Tibial nerve (tissue), 3 donors: ENCODE measurements at regions not wholly inside any gene's neighbourhood (a gene's known extent, or its start where the extent isn't known, plus 50 kb on each side); places are given as distances from the start of the nearest gene placed in this dataset.

Experiments used
- POLR2A ChIP-seq, 2 donors: fragments of 450-650 bp; IDR thresholded peaks; one replicate each; pipeline ENCODE4 v1.6.1; 2017; ENCODE audit warnings: antibody characterized with exemption in 2 of 2, mild to moderate bottlenecking in 2 of 2, moderate library complexity in 2 of 2
- TF ChIP-seq, protein P1 (sequence below), 5 experiments: fragments of 200-600 bp in 3 of 5; fragments of 450-650 bp in 2 of 5; sonication (generic) in 3 of 5; IDR thresholded peaks; one replicate each; pipeline ENCODE4 v1.5.1; 2016 to 2019; ENCODE audit warnings: antibody characterized with exemption in 5 of 5, mild to moderate bottlenecking in 3 of 5, moderate library complexity in 2 of 5

GRCh38 chr3:135837977-135838631 is 127.4 kb upstream of the PPP2R3A start:
- TF ChIP-seq, protein P1, sequence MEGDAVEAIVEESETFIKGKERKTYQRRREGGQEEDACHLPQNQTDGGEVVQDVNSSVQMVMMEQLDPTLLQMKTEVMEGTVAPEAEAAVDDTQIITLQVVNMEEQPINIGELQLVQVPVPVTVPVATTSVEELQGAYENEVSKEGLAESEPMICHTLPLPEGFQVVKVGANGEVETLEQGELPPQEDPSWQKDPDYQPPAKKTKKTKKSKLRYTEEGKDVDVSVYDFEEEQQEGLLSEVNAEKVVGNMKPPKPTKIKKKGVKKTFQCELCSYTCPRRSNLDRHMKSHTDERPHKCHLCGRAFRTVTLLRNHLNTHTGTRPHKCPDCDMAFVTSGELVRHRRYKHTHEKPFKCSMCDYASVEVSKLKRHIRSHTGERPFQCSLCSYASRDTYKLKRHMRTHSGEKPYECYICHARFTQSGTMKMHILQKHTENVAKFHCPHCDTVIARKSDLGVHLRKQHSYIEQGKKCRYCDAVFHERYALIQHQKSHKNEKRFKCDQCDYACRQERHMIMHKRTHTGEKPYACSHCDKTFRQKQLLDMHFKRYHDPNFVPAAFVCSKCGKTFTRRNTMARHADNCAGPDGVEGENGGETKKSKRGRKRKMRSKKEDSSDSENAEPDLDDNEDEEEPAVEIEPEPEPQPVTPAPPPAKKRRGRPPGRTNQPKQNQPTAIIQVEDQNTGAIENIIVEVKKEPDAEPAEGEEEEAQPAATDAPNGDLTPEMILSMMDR (IDR thresholded peaks at IDR 0.05), result no peak
- no peak for TF ChIP-seq POLR2A (IDR thresholded peaks at IDR 0.05)
